Liver (tissue), 3 donors: ENCODE measurements at regions not wholly inside any gene's neighbourhood (a gene's known extent, or its start where the extent isn't known, plus 50 kb on each side); places are given as distances from the start of the nearest gene placed in this dataset.

ENCODE experiments used
- CTCF ChIP-seq: fragments of 150-350 bp; IDR thresholded peaks from 2 replicates; pipeline ENCODE4 v1.5.1; 2017; ENCODE audit warnings: improper control_type of control experiment, low read depth, low read length; ENCODE audit not compliant: missing input control
- RAD21 ChIP-seq, 2 donors: IDR thresholded peaks; 2 replicates each; pipeline ENCODE4 v1.6.1; 2016; ENCODE audit warnings: antibody characterized with exemption in 2 of 2, mild to moderate bottlenecking in 2 of 2
- TAF1 ChIP-seq: conservative IDR thresholded peaks from 2 replicates; pipeline ENCODE4 v1.6.1; 2016; ENCODE audit warnings: antibody characterized with exemption, mild to moderate bottlenecking
- donor health status: healthy.
- donor health status: healthy.

GRCh38 chr12:93954166-93955112, 193.9 kb upstream of the PLXNC1 start:
- TF ChIP-seq TAF1 (no peak), CTCF (no peak), RAD21 (IDR thresholded peaks at IDR 0.05) (no peak)
